ENCODE measurements at regions not wholly inside any gene's neighbourhood (a gene's known extent, or its start where the extent isn't known, plus 50 kb on each side); places are given as distances from the start of the nearest gene placed in this dataset.

DNA sequence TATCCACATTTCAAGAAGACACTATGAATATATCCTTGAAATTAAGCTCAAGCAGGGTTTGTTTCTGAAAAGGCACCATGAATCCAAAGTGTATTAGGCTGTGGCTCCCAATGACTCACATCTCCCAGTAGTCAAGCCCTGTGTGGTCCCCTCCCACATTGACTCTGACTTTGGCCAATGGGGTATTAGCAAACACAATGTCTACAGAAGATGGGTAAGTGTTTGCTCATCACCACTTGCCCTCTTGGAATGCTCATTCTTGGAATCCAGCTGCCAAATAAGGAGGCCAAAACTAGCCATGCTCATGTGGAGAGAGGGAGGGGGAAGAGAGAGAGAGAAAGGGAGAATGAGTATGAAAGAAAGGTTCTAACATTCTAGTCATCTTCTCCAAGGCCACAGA lies 490.0 kb downstream of the TXNL1 start:
- H4K20me1 ChIP-seq (ENCODE audit: insufficient read depth, low read length), result no peaks in the 10 kb centered on the region
- no peaks in the 10 kb centered on the region for H3K27me3 ChIP-seq (ENCODE audit: insufficient read depth, low read length)
- peak overlapping the region; percentile 65 for H3K27ac ChIP-seq (ENCODE audit: low read depth, low read length)
- H3K9ac ChIP-seq (ENCODE audit: low read length), result no peak overlapping the region
- peaks cover 10% of the 10 kb centered on the region for H3K4me1 ChIP-seq (ENCODE audit: insufficient read depth, low read length)
- peak; percentile 95 for FAIRE-seq
- TF ChIP-seq, protein P1, sequence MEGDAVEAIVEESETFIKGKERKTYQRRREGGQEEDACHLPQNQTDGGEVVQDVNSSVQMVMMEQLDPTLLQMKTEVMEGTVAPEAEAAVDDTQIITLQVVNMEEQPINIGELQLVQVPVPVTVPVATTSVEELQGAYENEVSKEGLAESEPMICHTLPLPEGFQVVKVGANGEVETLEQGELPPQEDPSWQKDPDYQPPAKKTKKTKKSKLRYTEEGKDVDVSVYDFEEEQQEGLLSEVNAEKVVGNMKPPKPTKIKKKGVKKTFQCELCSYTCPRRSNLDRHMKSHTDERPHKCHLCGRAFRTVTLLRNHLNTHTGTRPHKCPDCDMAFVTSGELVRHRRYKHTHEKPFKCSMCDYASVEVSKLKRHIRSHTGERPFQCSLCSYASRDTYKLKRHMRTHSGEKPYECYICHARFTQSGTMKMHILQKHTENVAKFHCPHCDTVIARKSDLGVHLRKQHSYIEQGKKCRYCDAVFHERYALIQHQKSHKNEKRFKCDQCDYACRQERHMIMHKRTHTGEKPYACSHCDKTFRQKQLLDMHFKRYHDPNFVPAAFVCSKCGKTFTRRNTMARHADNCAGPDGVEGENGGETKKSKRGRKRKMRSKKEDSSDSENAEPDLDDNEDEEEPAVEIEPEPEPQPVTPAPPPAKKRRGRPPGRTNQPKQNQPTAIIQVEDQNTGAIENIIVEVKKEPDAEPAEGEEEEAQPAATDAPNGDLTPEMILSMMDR (IDR thresholded peaks at IDR 0.05; ENCODE audit: insufficient read depth, low read depth, low read length), result no peak
- TF ChIP-seq EZH2 (IDR thresholded peaks at IDR 0.05; ENCODE audit: insufficient read depth, low read length), result no peak
- Mint-ChIP-seq H3K27ac (ENCODE audit: unreplicated experiment) (peak overlapping the region; percentile 93), H3K36me3 (ENCODE audit: low read depth, unreplicated experiment) (no peaks in the 10 kb centered on the region), H3K4me3 (ENCODE audit: unreplicated experiment) (no peak overlapping the region), H3K9me3 (ENCODE audit: unreplicated experiment) (peaks cover 5% of the 10 kb centered on the region), H3K4me1 (ENCODE audit: low read depth, unreplicated experiment) (peaks cover 27% of the 10 kb centered on the region), H3K27me3 (ENCODE audit: low read depth, unreplicated experiment) (no peaks in the 10 kb centered on the region)
- H3K4me3 ChIP-seq (ENCODE audit: insufficient read depth, low read depth, low read length), result no peak overlapping the region
- H3K9me3 ChIP-seq (ENCODE audit: insufficient read depth, low read depth, low read length), result no peaks in the 10 kb centered on the region
- H2AFZ ChIP-seq (ENCODE audit: low read depth, low read length), result no peak overlapping the region
- no peaks in the 10 kb centered on the region for H3K79me2 ChIP-seq (ENCODE audit: insufficient read depth, low read length)
- DNase-seq (ENCODE audit: low read depth), result peak; percentile 84
- H3K36me3 ChIP-seq (ENCODE audit: insufficient read depth, low read length), result no peaks in the 10 kb centered on the region
- peak overlapping the region; percentile 6 for H3K4me2 ChIP-seq (ENCODE audit: low read length)

DNA sequence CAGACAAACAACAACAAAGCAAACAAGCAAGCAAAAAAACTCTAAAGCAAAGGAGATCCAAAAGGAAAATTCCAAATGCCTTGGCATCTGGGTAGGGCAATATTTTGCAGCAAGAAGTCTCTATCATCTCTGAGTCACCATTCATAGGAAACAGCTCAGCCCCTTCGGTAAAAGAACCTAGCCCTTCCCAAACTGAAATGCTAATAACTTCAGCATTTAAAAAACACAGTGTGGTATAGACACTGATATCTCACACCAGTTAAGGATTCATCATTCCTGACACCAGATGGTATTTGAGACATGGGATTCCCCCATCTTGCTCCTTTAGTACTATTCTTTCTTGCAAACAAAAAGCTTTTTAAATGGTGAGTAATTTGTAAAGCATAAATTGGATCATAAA lies 491.8 kb downstream of the TXNL1 start:
- Histone ChIP-seq H3K79me2 (ENCODE audit: insufficient read depth, low read length) (no peaks in the 10 kb centered on the region), H3K36me3 (ENCODE audit: insufficient read depth, low read length) (no peaks in the 10 kb centered on the region), H3K4me1 (ENCODE audit: insufficient read depth, low read length) (peaks cover 10% of the 10 kb centered on the region), H3K4me3 (ENCODE audit: insufficient read depth, low read depth, low read length) (no peak overlapping the region), H3K9me3 (ENCODE audit: insufficient read depth, low read depth, low read length) (no peaks in the 10 kb centered on the region), H4K20me1 (ENCODE audit: insufficient read depth, low read length) (no peaks in the 10 kb centered on the region), H3K4me2 (ENCODE audit: low read length) (no peak overlapping the region), H2AFZ (ENCODE audit: low read depth, low read length) (no peak overlapping the region), H3K27ac (ENCODE audit: low read depth, low read length) (no peak overlapping the region), H3K27me3 (ENCODE audit: insufficient read depth, low read length) (no peaks in the 10 kb centered on the region), H3K9ac (ENCODE audit: low read length) (no peak overlapping the region)
- Mint-ChIP-seq H3K36me3 (ENCODE audit: low read depth, unreplicated experiment) (no peaks in the 10 kb centered on the region), H3K4me3 (ENCODE audit: unreplicated experiment) (no peak overlapping the region), H3K27me3 (ENCODE audit: low read depth, unreplicated experiment) (no peaks in the 10 kb centered on the region), H3K4me1 (ENCODE audit: low read depth, unreplicated experiment) (peaks cover 27% of the 10 kb centered on the region), H3K27ac (ENCODE audit: unreplicated experiment) (peak overlapping the region; percentile 87), H3K9me3 (ENCODE audit: unreplicated experiment) (peaks cover 5% of the 10 kb centered on the region)
- TF ChIP-seq, protein P1 (IDR thresholded peaks at IDR 0.05; ENCODE audit: insufficient read depth, low read depth, low read length), result no peak
- TF ChIP-seq EZH2 (IDR thresholded peaks at IDR 0.05; ENCODE audit: insufficient read depth, low read length), result no peak
- peak; percentile 23 for FAIRE-seq
- DNase-seq (ENCODE audit: low read depth), result no peak

DNA sequence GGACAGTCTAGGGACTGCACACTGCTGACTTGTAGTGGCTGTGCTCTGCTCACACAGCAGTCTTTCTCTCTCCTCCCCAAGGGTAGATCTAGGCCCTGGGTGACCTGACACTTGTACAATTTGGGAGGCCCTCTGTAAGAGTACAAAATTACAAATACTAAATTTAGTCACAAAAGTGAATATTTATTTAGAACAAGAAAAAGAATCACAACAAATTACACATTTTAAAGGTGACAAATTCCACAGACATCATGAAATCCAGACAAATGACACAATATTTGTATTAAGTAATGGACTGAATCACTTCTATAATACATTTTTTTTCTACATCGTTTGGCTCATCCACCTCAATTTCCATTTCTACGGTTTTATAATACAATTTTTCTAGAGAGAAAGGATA lies 496.4 kb downstream of the TXNL1 start:
- Histone ChIP-seq H3K9me3 (ENCODE audit: insufficient read depth, low read depth, low read length) (no peaks in the 10 kb centered on the region), H3K9ac (ENCODE audit: low read length) (no peak overlapping the region), H4K20me1 (ENCODE audit: insufficient read depth, low read length) (no peaks in the 10 kb centered on the region), H3K4me2 (ENCODE audit: low read length) (no peak overlapping the region), H3K4me3 (ENCODE audit: insufficient read depth, low read depth, low read length) (no peak overlapping the region), H3K27ac (ENCODE audit: low read depth, low read length) (no peak overlapping the region), H3K27me3 (ENCODE audit: insufficient read depth, low read length) (no peaks in the 10 kb centered on the region), H2AFZ (ENCODE audit: low read depth, low read length) (no peak overlapping the region), H3K79me2 (ENCODE audit: insufficient read depth, low read length) (no peaks in the 10 kb centered on the region), H3K4me1 (ENCODE audit: insufficient read depth, low read length) (peaks cover 16% of the 10 kb centered on the region), H3K36me3 (ENCODE audit: insufficient read depth, low read length) (no peaks in the 10 kb centered on the region)
- FAIRE-seq, result no peak
- no peak overlapping the region for H3K4me3 Mint-ChIP-seq (ENCODE audit: unreplicated experiment)
- H3K27ac Mint-ChIP-seq (ENCODE audit: unreplicated experiment), result no peak overlapping the region
- no peaks in the 10 kb centered on the region for H3K27me3 Mint-ChIP-seq (ENCODE audit: low read depth, unreplicated experiment)
- H3K36me3 Mint-ChIP-seq (ENCODE audit: low read depth, unreplicated experiment), result no peaks in the 10 kb centered on the region
- peaks cover 2% of the 10 kb centered on the region for H3K9me3 Mint-ChIP-seq (ENCODE audit: unreplicated experiment)
- TF ChIP-seq, protein P1 (IDR thresholded peaks at IDR 0.05; ENCODE audit: insufficient read depth, low read depth, low read length), result no peak
- no peak for TF ChIP-seq EZH2 (IDR thresholded peaks at IDR 0.05; ENCODE audit: insufficient read depth, low read length)
- no peak for DNase-seq (ENCODE audit: low read depth)
- peaks cover 17% of the 10 kb centered on the region for H3K4me1 Mint-ChIP-seq (ENCODE audit: low read depth, unreplicated experiment)
